ENCODE measurements at regions not wholly inside any gene's neighbourhood (a gene's known extent, or its start where the extent isn't known, plus 50 kb on each side); places are given as distances from the start of the nearest gene placed in this dataset.
"Not testable (repeated sequence)": the region's sequence is repeated elsewhere in the genome, so short reads cannot be mapped to it uniquely, and the experiment has no call there.

DNA sequence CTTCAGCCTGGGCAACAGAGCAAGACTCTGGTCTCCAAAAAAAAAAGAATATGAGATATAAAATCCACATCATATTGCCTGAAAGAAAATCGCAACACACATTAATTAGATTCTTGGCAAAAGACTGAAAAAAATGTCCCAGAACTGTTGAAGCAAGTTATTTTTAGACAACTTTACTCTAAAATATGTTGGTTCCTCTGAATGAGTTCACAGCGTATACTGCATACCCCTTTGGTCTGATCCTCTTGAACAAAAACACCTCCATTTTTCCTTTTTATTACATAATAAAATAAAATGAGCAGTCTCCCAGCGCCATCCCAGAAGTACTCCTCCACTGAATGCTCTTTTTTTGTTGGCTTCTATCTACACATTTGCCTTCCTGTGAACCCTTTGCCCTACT lies 126.0 kb upstream of the TMEM170B start:
- no peak for DNase-seq (ENCODE audit: low read depth in 4 of 4, low spot score in 3 of 4)

DNA sequence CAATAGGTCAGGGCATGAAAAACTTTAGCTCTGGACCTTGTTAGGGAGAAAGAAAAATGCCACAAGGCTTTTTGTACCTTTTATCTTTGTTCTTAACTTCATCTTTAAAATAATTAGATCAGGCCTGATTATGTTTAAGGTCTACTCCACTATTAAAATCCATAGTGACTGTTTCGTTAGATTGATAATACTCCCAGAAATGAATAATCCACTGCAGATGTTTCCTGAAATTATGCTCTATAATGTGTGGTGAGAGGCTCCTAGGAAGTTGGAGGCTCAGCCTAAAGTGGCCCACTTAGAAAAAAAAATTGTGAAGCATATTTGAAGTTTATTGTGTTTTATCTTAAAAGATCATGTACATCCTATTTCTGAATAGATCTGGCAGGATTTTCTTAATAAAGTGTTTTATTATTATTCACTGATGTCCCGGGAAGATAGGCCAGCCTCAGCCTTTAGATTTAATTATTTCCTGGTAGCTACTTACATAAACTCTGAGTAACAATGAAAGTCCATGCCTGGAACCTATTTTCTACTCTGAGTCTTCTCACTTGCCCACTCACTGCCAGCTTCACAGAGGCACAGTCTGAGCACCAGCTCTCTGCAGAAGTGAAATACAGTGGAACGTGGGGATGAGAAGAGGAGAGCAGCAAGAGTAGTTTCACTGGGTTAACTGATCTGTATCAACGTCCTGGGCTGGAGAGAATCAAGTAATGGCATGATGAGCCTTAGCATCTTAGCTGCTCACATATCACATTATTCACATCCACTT lies 126.8 kb upstream of the TMEM170B start:
- DNase-seq (ENCODE audit: low read depth in 4 of 4, low spot score in 3 of 4): no peak

DNA sequence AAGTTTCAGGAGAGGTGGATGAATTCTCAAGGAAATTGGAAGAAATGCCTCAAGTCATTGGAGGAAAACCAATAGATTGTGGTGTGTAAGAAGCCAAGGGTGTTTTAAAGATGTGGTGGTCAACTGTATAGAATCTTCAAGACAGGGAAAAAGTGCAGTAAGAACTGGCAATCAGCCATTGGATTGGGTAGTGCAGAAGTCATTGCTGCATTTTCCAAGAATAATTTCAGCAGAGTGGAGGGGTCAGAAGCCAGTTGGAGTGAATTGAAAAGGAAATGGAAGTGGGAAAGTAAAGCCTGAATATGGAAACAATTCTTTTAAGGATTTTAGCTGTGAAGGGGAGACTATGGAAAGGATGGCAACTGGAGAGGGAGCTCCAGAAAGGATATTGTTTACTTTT lies 128.2 kb upstream of the TMEM170B start:
- no peak for DNase-seq (ENCODE audit: low read depth in 4 of 4, low spot score in 3 of 4)

DNA sequence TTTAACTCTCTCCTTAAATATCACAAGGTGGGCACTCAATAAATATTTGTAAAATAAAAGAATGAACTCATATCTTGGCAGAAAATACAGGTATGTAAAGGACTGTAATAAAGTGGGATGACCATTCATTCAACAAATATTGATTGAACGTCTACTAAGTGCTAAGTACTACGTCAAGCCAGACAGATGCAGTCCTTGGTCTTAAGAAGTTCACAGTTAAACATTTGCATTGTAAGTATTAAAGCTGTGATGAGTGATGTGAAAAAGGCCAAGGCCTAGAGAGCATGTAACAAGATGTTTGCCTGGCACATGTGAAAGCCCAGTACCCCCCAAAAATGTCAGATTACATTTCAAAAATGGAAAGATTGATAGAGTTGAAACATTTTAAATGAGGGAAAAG lies 130.1 kb upstream of the TMEM170B start:
- DNase-seq (ENCODE audit: low read depth in 4 of 4, low spot score in 3 of 4): no peak

DNA sequence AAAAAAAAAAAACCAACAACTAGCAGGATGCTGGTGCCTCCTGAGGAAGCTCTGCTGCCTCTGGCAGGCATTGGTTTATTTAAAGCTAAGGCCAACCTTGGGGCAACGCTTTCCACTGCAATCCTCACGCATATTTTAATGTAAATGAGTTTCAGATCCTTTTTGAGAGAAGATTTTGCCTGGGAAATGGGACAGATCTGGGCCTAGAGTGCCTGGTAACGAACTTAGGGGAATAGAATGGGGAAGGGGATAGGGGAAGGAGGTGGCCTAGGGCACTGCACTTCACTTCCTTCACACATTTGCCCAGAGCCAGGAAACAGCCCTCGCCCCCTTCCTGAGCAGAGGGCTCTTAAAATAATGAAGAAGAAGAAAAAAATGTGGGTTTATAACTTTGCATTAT lies 132.7 kb upstream of the TMEM170B start:
- no peak for DNase-seq (ENCODE audit: low read depth in 4 of 4, low spot score in 3 of 4)

DNA sequence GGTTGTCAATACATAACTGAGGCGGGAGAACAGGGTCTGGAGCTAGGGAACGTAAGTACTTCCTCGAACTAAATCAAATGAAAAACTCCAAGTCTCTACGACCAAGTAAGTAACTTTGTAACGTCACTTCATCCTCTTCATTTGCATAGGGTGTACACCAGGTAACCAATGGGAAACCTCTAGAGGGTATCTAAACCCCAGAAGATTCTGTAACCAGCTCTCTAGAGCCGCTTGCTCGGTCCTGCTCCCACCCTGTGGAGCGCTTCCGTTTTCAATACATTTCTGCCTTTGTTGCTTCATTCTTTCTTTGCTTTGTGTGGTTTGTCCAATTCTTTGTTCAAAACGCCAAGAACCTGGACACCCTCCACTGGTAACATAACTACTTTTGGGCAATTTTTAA lies 133.5 kb upstream of the TMEM170B start:
- DNase-seq (ENCODE audit: low read depth in 4 of 4, low spot score in 3 of 4): no peak

DNA sequence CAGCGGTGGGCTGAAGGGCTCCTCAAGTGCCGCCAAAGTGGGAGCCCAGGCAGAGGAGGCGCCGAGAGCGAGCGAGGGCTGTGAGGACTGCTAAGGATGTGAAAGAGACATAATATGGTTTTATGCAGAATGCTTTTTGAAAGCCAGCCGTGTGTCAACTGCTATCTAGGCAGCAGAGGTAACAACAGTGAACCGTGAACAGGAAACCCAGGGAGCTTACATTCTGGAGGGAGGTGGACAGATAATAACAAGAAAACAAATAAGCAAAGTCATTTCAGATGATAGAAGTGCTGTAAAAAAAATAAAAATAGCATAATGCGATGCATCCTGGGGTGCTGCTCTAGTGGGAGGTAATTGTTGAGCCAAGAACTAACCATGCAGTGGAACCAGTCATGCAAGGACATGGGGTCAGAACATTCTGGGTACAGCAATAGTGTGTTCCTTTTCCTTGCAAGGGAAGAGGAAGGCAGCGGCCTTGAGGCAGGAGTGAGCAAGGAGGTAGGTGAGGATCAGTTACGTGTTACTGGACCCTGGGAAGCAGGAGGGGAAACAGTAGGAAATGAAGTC lies 134.4 kb upstream of the TMEM170B start:
- DNase-seq (ENCODE audit: low read depth in 4 of 4, low spot score in 3 of 4): no peak

DNA sequence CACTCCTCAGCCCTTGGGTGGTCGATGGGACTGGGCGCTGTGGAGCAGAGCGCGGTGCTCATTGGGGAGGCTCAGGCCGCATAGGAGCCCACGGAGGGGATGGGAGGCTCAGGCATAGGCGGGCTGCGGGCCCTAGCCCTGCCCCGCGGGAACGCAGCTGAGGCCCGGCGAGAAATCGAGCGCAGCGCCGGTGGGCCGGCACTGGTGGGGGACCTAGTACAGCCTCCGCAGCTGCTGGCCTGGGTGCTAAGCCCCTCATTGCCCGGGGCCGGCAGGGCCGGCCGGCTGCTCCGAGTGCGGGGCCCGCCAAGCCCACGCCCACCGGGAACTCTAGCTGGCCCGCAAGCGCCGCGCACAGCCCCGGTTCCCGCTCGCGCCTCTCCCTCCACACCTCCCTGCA lies 135.0 kb upstream of the TMEM170B start:
- not testable (repeated sequence) for DNase-seq (ENCODE audit: low read depth in 4 of 4, low spot score in 3 of 4)

DNA sequence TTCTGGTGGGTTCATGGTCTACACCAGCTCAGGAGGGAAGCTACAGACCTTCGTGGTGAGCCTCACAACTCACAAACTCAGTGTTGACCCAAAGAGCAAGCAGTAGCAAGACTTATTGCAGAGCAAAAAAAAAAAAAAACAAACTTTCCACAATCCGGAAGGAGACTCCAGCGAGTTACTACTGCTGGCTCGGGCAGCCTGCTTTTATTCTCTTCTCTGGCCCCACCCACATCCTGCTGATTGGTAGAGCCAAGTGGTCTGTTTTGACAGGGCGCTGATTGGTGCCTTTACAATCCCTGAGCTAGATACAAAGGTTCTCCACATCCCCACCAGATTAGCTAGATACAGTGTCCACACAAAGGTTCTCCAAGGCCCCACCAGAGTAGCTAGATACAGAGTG lies 135.6 kb upstream of the TMEM170B start:
- DNase-seq (ENCODE audit: low read depth in 4 of 4, low spot score in 3 of 4): not testable (repeated sequence)

DNA sequence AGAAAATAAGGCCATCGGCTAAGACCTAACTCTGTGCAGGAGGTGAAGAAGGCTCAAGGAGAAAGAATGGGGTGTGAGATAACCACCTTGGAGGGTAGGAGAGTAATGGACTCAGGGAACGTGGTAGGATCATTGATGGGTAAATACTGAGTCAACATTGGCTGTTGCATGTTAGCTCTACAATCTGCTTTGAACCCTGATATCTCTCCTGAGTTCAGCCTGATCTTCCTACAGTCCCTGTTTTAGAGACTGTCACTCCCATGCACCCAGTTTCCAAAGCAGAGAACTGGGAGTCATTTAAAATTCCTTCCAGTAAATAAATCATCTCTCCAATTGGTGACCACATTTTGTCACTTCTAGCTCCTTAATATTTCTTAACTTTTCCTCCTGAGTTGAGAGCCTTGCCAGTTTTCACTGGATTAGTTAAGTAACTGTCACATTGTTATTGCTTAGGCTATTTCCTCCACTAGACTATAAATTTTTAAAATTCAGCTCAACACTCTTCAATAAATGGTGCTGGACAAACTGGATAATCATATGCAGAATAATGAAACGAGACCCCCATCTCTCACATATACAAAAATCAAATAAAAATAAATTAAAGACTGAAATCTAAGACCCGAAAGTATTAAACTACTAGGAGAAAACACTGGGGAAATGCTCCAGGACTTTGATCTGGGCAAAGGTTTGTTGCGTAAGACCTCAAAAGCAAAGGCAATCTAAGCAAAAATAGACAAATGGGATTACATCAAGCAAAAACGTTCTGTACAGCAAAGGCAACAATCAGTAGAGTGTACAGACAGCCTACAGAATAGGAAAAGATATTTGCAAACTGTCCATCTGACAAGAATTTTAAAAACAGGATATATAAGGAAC lies 138.9 kb upstream of the TMEM170B start:
- no peak for DNase-seq (ENCODE audit: low read depth in 4 of 4, low spot score in 3 of 4)

DNA sequence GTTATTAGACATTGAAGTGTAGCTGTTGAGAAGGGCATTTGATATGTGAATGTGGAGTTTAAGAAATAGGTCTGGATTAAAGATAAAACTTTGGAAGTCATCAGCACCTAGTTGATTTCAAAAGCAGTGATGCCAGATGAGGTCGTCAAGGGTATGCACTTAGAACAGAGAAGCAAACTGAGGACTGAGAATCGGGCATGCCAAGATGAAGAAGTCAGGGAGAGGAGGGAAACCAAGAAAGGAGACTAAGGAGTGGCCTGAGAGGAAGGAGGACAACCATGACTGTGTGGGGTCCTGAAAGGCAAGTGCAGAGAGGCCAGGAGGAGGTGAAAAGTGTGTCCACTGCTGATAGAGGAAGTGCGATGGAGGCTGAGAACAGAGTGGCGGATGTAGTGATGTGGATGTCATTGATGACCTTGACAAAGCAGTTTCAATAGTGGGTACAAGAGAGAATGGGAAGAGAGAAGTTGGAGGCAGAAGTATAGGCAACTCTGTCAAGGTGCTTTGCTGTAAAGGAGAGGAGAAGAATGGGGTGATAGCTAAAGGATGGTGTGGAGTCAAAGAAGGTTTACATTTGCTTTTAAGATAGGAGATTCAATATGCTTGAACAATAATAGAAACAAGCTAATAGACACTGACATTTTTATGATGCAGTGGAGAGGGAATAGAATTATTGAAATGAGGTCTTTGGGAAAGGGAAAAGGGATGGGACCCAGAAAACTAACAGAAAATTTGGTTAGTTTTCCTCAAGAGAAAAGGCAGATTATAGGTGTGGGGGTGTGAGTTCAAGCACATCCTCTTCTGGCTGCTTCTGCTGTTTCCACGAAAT lies 139.7 kb upstream of the TMEM170B start:
- no peak for DNase-seq (ENCODE audit: low read depth in 4 of 4, low spot score in 3 of 4)

DNA sequence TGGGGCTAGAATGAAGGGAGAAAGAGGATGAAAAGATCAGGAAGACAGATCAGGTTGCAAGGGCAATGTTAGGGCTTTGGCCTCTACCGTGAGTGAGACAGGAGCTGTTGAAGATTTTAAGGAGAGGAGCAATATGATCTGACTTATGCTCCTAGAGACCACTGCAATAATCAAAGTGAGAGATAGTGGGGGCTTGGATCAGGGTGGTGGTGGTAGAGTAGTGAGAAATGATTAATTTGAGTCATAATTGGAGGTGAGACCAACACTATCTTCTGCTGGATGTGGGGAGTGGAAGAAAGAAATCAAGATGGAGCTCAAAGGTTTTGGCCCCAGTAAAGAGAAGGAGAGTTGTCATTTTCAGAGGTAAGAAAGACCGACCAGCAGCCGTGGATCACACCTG lies 140.7 kb upstream of the TMEM170B start:
- DNase-seq (ENCODE audit: low read depth in 4 of 4, low spot score in 3 of 4): no peak

DNA sequence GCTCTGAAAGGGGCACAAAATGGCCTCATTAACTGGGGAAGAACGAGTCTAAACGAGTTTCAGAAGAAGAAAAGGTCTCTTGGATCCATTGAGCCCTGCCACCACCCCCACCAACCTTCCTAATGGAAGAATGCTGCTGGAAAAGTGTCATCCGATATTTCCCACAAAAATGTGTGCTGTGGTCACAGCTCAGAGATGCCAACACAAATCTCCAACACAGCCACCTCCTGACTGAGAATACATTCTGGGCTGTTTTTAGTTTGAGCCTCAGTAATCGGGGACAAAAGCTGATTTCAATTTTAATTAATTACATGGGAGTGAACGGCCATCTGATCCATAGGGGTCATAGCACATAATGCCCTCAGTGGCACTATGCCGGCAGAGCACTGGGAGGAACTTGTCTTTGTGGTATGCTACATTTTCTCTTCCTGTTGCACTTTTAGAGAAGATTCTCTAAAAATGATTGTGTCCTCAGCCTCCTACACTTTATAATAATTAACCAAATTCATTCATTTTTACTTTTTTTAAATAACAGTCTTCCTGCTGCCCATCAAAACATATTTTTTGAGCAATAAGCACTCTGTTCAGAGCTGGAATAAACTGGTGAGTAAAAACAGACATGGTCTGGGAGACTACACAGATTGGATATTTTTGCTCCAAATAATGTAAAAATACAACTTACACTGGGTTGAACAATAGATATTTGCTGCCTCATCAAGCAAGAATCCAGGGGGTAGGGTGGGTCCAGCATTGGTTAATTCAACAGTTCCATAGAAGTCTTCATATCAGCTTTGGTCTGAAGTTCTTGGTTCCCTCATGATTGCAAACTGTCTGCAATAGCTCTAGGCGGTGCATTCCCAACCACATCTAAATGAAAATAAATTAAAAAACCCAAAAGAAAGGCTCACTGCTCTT lies 143.6 kb upstream of the TMEM170B start:
- no peak for DNase-seq (ENCODE audit: low read depth in 4 of 4, low spot score in 3 of 4)

DNA sequence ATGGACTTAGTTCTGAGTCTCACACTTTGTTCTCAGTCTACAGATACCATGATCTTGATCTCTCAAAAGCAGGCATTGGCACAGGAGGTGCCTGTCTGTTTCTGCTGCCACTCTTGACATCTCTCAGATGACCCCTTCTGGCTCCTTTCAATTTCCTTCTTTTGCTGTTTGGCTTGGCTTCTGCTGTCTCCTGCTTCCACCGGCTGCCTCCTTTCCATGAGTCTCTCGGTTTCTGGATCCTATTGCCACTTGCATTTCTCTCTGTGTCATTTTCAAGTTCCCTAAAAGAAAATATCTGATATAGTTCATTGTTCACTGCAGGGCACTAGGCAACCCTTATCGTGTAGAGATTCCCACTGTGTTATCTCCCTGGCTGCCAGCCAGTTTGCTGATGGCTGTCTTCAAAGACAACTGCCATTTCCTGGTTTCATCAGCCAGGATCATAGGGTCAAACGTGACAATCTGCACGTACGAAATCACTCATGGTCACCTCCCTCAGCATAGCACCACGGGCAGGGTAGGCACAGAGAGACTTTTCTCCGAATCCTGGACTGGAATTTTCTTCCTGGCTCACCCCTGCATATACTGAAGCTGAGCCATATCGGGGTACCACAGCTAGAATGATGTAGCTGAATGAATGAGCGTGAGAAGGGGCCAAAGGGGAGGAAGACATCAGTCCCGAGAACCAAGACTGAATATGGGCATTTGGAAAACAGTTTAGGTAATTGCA lies 144.6 kb upstream of the TMEM170B start:
- no peak for DNase-seq (ENCODE audit: low read depth in 4 of 4, low spot score in 3 of 4)

DNA sequence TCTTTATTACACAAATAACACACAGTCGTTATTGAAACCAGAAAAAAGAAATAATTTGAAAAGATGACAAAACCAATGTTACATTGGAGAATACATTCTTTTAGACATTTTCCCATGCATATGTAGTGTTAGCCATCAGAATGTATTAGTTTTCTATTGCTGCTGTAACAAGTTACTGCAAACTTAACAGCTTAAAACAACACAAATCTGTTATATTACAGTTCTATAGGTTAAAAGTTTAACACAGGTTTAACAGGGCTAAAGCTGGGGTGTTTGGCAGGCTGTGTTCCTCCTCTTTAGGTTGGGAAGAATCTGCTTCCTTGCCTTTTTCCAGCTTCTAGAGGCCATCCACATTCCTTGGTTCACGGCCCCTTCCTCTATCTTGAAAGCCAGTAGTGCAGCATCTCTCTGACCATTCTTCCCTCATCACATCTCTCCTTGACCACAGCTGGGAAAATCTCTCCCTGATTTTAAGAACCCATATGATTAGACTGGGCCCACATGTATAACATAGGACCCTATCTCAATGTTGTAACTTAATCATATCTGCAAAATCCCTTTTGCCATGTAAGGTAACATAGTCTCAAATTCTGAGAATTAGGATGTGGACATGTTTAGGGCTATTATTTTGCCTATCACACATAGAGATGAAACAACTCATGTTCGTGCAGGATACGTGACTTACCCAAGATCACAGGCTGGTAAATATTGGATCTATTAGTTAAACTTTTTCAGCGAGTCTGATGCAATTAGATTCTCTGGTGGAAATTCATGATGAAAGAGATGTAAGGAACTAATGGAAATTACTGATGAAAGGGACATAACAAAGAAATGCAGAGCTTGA lies 145.4 kb upstream of the TMEM170B start:
- no peak for DNase-seq (ENCODE audit: low read depth in 4 of 4, low spot score in 3 of 4)

DNA sequence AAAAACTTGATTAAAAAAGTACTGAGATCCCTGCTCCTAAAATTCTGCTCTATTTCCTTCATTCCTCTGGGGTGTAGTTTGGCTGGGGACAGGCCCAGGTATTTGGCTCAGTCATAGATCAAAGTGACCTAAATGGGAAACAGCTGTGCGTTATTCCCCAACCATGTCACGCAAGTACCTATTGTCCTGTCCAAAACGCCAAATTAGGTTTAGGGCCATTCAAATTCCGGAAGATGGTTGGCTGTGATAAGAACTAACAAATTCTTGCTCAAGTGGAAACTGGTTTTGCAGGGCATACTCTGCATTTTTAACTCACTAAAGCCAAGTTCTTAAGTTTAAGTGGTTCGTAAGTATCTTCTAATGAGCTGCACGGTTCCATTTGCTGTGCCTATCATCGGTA lies 147.6 kb upstream of the TMEM170B start:
- no peak for DNase-seq (ENCODE audit: low read depth in 4 of 4, low spot score in 3 of 4)

DNA sequence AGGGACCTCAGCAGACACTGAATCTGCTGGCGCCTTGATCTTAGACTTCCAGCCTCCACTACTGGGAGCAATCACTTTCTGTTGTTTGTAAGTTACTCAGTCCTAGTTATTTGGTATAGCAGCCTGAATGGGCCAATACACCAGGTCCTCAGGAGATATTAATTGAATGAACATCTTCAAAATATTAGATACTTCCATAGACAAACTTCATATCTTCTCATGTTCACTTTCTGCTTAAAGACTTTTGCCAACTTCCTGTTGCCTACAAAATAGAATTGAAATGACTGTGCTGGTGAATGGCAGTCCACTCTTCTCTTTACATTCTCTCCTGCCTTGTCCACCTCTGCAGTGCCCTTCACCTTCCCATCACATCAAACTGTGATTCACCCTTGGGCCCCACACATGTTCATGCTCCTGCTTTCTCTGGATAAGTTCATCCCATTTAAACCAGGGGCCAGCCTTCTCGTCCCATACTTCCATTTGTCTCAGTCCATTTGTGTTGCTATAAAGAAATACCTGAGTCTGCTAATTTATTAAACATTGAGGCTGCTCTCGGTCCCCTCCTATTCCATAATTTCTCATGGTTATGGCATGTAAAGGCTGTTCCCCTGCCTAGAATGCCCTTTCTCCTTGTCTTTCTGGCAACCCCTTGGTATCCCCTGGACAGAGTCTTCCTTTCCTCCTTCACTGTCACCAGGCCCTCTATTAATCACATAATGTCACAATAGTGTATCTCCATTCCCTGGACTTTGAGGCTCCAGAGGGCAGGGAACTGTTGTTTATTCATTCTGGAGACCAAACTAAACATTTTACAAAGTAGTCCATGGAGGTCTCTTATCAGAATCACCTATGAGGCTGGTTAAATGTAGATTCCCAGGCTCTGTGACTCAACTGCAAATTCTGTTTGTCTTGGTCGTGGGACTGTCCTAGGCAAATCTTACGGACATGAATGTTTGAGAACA lies 148.3 kb upstream of the TMEM170B start:
- DNase-seq (ENCODE audit: low read depth in 4 of 4, low spot score in 3 of 4): no peak

All from right renal pelvis (tissue), 4 donors.